SK-N-MC (cell line): ENCODE measurements at regions not wholly inside any gene's neighbourhood (a gene's known extent, or its start where the extent isn't known, plus 50 kb on each side); places are given as distances from the start of the nearest gene placed in this dataset.

Experiments used
- DNase-seq: peaks from one replicate; pipeline ENCODE4 v3.0.0-alpha.2; 2011; ENCODE audit warnings: low read depth, low spot score
- H3K27ac ChIP-seq: fragments of 200-600 bp; sonication (generic); 2 replicates; pipeline ENCODE4 v1.5.1; 2016; ENCODE audit warnings: mixed run types
- H3K36me3 ChIP-seq: fragments of 200-600 bp; sonication (generic); 2 replicates; pipeline ENCODE4 v1.6.1; 2017; ENCODE audit warnings: antibody characterized with exemption, low read length, mixed read lengths; ENCODE audit not compliant: insufficient read depth
- H3K4me3 ChIP-seq: fragments of 200-600 bp; sonication (generic); 2 replicates; pipeline ENCODE4 v1.5.1; 2016
- H3K9ac ChIP-seq: fragments of 200-600 bp; sonication (generic); 2 replicates; pipeline ENCODE4 v1.8.0; 2017; ENCODE audit warnings: mixed run types, mixed read lengths; ENCODE audit not compliant: insufficient read length
- H3K9me3 ChIP-seq: fragments of 200-600 bp; sonication (generic); 2 replicates; pipeline ENCODE4 v1.6.1; 2017; ENCODE audit warnings: low read depth, mild to moderate bottlenecking, antibody characterized with exemption, low read length, moderate library complexity, mixed read lengths
- EZH2 ChIP-seq: fragments of 200-600 bp; sonication (generic); IDR thresholded peaks from one replicate; pipeline ENCODE4 v1.6.1; 2017; ENCODE audit warnings: antibody characterized with exemption
- FOXP2 ChIP-seq: optimal IDR thresholded peaks from 2 replicates; pipeline ENCODE3; 2011; ENCODE audit warnings: mild to moderate bottlenecking, moderate library complexity; ENCODE audit not compliant: insufficient read depth; ENCODE audit errors: extremely low read length, control extremely low read depth
- POLR2AphosphoS5 ChIP-seq: IDR thresholded peaks from 2 replicates; pipeline ENCODE4 v1.6.1; 2012; ENCODE audit warnings: mild to moderate bottlenecking, low read depth, low read length, borderline replicate concordance

GRCh38 chr9:87112656-87113055 lies 165.3 kb upstream of the GAS1 start:
- H3K36me3 ChIP-seq: peaks cover 5% of the 10 kb centered on the region; the same call in 1 of the 2 replicates
- H3K9ac ChIP-seq: no peak overlapping the region
- H3K4me3 ChIP-seq: no peak overlapping the region
- H3K27ac ChIP-seq: no peak overlapping the region
- TF ChIP-seq POLR2AphosphoS5 (no peak), EZH2 (no peak), FOXP2 (no peak)
- no peak for DNase-seq
- H3K9me3 ChIP-seq: peaks cover 4% of the 10 kb centered on the region; the same call in 1 of the 2 replicates

GRCh38 chr9:87113874-87114273 lies 166.6 kb upstream of the GAS1 start:
- no peak for DNase-seq
- H3K36me3 ChIP-seq: peaks cover 5% of the 10 kb centered on the region; the same call in 1 of the 2 replicates
- H3K9ac ChIP-seq: no peak overlapping the region
- H3K27ac ChIP-seq: no peak overlapping the region
- TF ChIP-seq FOXP2 (no peak), POLR2AphosphoS5 (no peak), EZH2 (no peak)
- no peak overlapping the region for H3K4me3 ChIP-seq
- H3K9me3 ChIP-seq: peaks cover 4% of the 10 kb centered on the region; the same call in 1 of the 2 replicates

- no peak for TF ChIP-seq FOXP2
- TF ChIP-seq EZH2: no peak
- TF ChIP-seq POLR2AphosphoS5: no peak
Measured at GRCh38 chr9:87115785-87116184, 168.5 kb upstream of the GAS1 start.

GRCh38 chr9:87116492-87116891 lies 169.2 kb upstream of the GAS1 start:
- Histone ChIP-seq H3K9me3 (no peaks in the 10 kb centered on the region), H3K27ac (no peak overlapping the region), H3K36me3 (no peaks in the 10 kb centered on the region), H3K4me3 (no peak overlapping the region), H3K9ac (no peak overlapping the region)
- TF ChIP-seq POLR2AphosphoS5 (no peak), EZH2 (no peak), FOXP2 (no peak)
- DNase-seq: no peak

More at GRCh38 chr9:87115785-87116184, 168.5 kb upstream of the GAS1 start:
- Histone ChIP-seq H3K36me3 (peaks cover 5% of the 10 kb centered on the region; the same call in 1 of the 2 replicates), H3K9me3 (peaks cover 4% of the 10 kb centered on the region; the same call in 1 of the 2 replicates), H3K4me3 (no peak overlapping the region), H3K27ac (0 out of 2 replicates have a peak overlapping the region, but pooled peaks have one; percentile 27), H3K9ac (no peak overlapping the region)
- no peak for DNase-seq

- Histone ChIP-seq H3K27ac (no peak overlapping the region), H3K9me3 (no peaks in the 10 kb centered on the region), H3K4me3 (no peak overlapping the region), H3K36me3 (no peaks in the 10 kb centered on the region), H3K9ac (no peak overlapping the region)
- TF ChIP-seq POLR2AphosphoS5 (no peak), EZH2 (no peak), FOXP2 (no peak)
- DNase-seq: no peak
Measured at GRCh38 chr9:87118594-87118993, 171.3 kb upstream of the GAS1 start.

GRCh38 chr9:87119328-87119881 lies 172.1 kb upstream of the GAS1 start:
- H3K4me3 ChIP-seq: no peak overlapping the region
- H3K9me3 ChIP-seq: no peaks in the 10 kb centered on the region
- no peak overlapping the region for H3K9ac ChIP-seq
- H3K27ac ChIP-seq: no peak overlapping the region
- TF ChIP-seq POLR2AphosphoS5: no peak
- no peak for TF ChIP-seq EZH2
- TF ChIP-seq FOXP2: no peak
- no peak for DNase-seq
- H3K36me3 ChIP-seq: no peaks in the 10 kb centered on the region

GRCh38 chr9:87120610-87121009 lies 173.3 kb upstream of the GAS1 start:
- no peak overlapping the region for H3K27ac ChIP-seq

GRCh38 chr9:87122947-87123685 lies 175.8 kb upstream of the GAS1 start:
- Histone ChIP-seq H3K27ac (no peak overlapping the region), H3K4me3 (no peak overlapping the region)
- TF ChIP-seq EZH2 (no peak), FOXP2 (no peak), POLR2AphosphoS5 (no peak)

More at GRCh38 chr9:87120610-87121009, 173.3 kb upstream of the GAS1 start:
- no peak overlapping the region for H3K9ac ChIP-seq
- no peak for DNase-seq
- TF ChIP-seq EZH2: no peak
- no peak for TF ChIP-seq FOXP2
- no peak for TF ChIP-seq POLR2AphosphoS5
- H3K4me3 ChIP-seq: no peak overlapping the region
- no peaks in the 10 kb centered on the region for H3K9me3 ChIP-seq
- no peaks in the 10 kb centered on the region for H3K36me3 ChIP-seq

More at GRCh38 chr9:87122947-87123685, 175.8 kb upstream of the GAS1 start:
- no peaks in the 10 kb centered on the region for H3K9me3 ChIP-seq
- no peaks in the 10 kb centered on the region for H3K36me3 ChIP-seq
- no peak for DNase-seq
- H3K9ac ChIP-seq: no peak overlapping the region
